SK-N-MC (cell line): ENCODE measurements at regions not wholly inside any gene's neighbourhood (a gene's known extent, or its start where the extent isn't known, plus 50 kb on each side); places are given as distances from the start of the nearest gene placed in this dataset.

Experiments used
- EZH2 ChIP-seq: fragments of 200-600 bp; sonication (generic); IDR thresholded peaks from one replicate; pipeline ENCODE4 v1.6.1; 2017; ENCODE audit warnings: antibody characterized with exemption
- FOXP2 ChIP-seq: optimal IDR thresholded peaks from 2 replicates; pipeline ENCODE3; 2011; ENCODE audit warnings: mild to moderate bottlenecking, moderate library complexity; ENCODE audit not compliant: insufficient read depth; ENCODE audit errors: extremely low read length, control extremely low read depth
- POLR2AphosphoS5 ChIP-seq: IDR thresholded peaks from 2 replicates; pipeline ENCODE4 v1.6.1; 2012; ENCODE audit warnings: mild to moderate bottlenecking, low read depth, low read length, borderline replicate concordance

DNA sequence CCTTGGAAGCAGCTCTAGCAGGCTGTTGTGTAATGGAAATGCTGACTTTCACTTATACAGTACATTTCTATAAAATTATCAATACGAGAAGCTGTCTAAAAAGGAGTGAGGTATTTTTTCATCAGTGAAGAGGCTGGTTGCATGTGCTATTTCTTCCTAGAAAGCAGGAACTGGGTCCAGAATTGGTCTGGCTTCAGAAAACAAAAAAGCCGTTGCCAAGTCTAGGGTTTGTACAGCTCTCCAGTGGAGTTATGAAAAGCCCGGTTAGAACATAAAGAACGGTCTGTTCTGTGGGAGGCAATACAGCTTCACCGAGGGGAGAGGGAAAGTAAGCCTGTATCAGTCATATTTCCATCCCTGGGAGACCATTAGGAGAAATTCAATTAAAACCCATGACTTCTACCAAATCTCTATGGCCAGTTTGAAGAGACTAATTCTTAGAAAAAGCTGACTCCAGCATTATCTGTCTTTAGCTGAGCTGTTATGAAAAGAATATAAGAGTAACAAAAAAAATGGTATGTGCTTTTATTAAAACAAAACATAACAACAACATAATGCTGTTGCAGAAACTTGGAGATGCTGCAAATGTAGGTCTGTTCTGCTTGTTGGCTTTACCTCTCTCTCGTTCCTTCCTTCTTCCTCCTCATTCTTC lies 217.0 kb downstream of the CMPK2 start:
- no peak for TF ChIP-seq EZH2
- TF ChIP-seq POLR2AphosphoS5 = no peak
- TF ChIP-seq FOXP2 = no peak
